Activated naive CD4-positive, alpha-beta T cell treated with anti-CD3 and anti-CD28 coated beads, Interleukin-2, amount 50 U/mL, for 24 hours (primary cell): ENCODE measurements at regions not wholly inside any gene's neighbourhood (a gene's known extent, or its start where the extent isn't known, plus 50 kb on each side); places are given as distances from the start of the nearest gene placed in this dataset.
A peak's percentile ranks its signal among the peaks of the same experiment; 100 is the strongest.

ENCODE experiments used
- H3K27ac Mint-ChIP-seq: one replicate; pipeline ENCODE4 v1.8.0; 2021; ENCODE audit warnings: mild to moderate bottlenecking, mixed read lengths
- H3K27me3 Mint-ChIP-seq: one replicate; pipeline ENCODE4 v1.8.0; 2021; ENCODE audit warnings: mixed read lengths
- H3K36me3 Mint-ChIP-seq: one replicate; pipeline ENCODE4 v1.8.0; 2021; ENCODE audit warnings: mixed read lengths
- H3K4me1 Mint-ChIP-seq: one replicate; pipeline ENCODE4 v1.8.0; 2021; ENCODE audit warnings: mixed read lengths
- H3K4me3 Mint-ChIP-seq: one replicate; pipeline ENCODE4 v1.8.0; 2021; ENCODE audit warnings: mild to moderate bottlenecking, mixed read lengths
- H3K9me3 Mint-ChIP-seq: one replicate; pipeline ENCODE4 v1.8.0; 2021; ENCODE audit warnings: mixed read lengths

- H3K36me3 Mint-ChIP-seq = no peaks in the 10 kb centered on the region
- H3K9me3 Mint-ChIP-seq = no peaks in the 10 kb centered on the region
- H3K4me1 Mint-ChIP-seq = peaks cover 65% of the 10 kb centered on the region
- peak overlapping the region; percentile 24 for H3K27ac Mint-ChIP-seq
- H3K27me3 Mint-ChIP-seq = no peaks in the 10 kb centered on the region
- peak overlapping the region; percentile 43 for H3K4me3 Mint-ChIP-seq
Measured at GRCh38 chr6:14274546-14275492, 157.2 kb downstream of the CD83 start.

DNA sequence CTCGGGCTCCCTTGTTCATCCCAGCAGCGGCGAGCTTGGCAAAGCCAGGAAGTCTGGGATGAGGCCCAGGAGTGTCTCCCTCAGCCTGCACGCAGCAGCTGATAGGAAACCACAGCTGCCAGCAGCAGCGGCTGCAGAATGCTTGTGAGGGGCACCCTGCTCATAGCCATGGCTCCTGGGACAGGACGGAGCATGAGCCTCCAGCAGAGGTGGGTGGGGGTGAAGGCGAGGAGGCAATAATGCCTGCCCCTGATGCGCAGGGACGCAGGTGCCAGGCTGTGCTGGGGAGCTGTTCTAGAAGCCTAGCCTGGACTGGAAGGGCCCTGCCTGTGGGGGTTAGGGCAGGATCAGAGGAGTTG is 157.9 kb downstream of the CD83 start:
- Mint-ChIP-seq H3K27ac (peak overlapping the region; percentile 59), H3K27me3 (no peaks in the 10 kb centered on the region), H3K4me1 (peaks cover 62% of the 10 kb centered on the region), H3K36me3 (no peaks in the 10 kb centered on the region), H3K9me3 (no peaks in the 10 kb centered on the region), H3K4me3 (peak overlapping the region; percentile 2)

DNA sequence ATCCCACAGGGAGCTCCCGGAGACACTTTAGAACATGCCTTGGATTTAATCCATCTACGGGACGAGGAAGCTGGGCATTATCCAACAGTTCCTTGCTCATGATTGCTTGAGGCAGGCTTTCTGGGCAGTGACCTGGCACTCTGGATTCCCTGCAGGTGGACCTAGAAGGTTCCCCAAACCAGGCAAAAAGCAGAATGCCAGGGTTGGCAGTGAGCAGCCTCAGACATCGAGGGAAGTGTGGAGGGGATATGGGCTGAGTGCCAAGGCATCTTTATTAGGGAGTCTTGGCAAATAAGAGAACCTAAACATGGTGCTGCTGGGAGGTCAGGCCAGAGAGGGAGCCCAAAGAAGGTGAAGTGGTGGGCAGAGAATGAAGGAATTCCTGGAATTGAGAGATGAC is 158.5 kb downstream of the CD83 start:
- Mint-ChIP-seq H3K4me3 (peak overlapping the region; percentile 58), H3K4me1 (peaks cover 56% of the 10 kb centered on the region), H3K27ac (peak overlapping the region; percentile 19), H3K27me3 (no peaks in the 10 kb centered on the region), H3K36me3 (no peaks in the 10 kb centered on the region), H3K9me3 (no peaks in the 10 kb centered on the region)

DNA sequence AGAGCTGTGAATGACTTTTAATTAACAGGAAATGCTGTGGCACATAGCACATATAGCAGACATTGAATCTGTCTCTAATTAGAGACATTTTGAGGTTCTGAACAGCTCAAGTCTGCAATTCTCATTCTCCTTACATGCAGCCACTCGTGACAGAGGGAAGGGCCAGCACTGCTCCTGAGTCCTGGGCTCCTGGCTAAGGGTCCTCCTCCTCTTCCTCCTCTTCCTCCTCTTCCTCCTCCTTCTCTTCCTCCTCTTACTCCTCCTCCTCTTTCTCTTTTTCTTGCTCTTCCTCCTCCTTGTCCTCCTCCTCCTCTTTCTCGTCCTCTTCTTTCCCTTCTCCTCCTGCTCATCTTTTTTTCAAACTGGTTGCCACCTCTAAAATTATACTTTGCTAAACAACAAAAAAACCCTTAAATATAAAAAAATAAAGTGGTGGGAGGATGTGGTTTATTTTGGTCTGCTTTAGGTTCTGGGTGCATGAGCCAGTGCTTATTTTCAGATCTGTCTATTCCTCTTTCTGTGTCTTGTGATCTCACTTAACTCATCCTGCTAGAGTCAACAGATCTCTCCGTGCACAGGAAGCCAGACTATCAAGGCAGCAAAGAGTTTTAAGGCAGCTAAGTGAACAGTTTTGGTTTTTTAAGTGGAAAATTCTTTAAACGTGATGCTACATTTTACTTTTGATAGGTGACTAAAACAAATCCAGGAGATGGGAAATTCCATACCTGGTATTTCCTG is 159.3 kb downstream of the CD83 start:
- H3K9me3 Mint-ChIP-seq = no peaks in the 10 kb centered on the region
- no peaks in the 10 kb centered on the region for H3K27me3 Mint-ChIP-seq
- H3K27ac Mint-ChIP-seq = peak overlapping the region; percentile 85
- peaks cover 49% of the 10 kb centered on the region for H3K4me1 Mint-ChIP-seq
- H3K36me3 Mint-ChIP-seq = no peaks in the 10 kb centered on the region
- H3K4me3 Mint-ChIP-seq = peak overlapping the region; percentile 12

GRCh38 chr6:14277405-14277930 is 159.9 kb downstream of the CD83 start:
- Mint-ChIP-seq H3K4me3 (peak overlapping the region; percentile 12), H3K27ac (peak overlapping the region; percentile 31), H3K4me1 (peaks cover 49% of the 10 kb centered on the region), H3K27me3 (no peaks in the 10 kb centered on the region), H3K36me3 (no peaks in the 10 kb centered on the region), H3K9me3 (no peaks in the 10 kb centered on the region)

GRCh38 chr6:14278006-14278405 is 160.4 kb downstream of the CD83 start:
- peak overlapping the region; percentile 31 for H3K27ac Mint-ChIP-seq
- no peaks in the 10 kb centered on the region for H3K9me3 Mint-ChIP-seq
- H3K4me1 Mint-ChIP-seq = peaks cover 49% of the 10 kb centered on the region
- H3K27me3 Mint-ChIP-seq = no peaks in the 10 kb centered on the region
- H3K36me3 Mint-ChIP-seq = no peaks in the 10 kb centered on the region
- peak overlapping the region; percentile 12 for H3K4me3 Mint-ChIP-seq

DNA sequence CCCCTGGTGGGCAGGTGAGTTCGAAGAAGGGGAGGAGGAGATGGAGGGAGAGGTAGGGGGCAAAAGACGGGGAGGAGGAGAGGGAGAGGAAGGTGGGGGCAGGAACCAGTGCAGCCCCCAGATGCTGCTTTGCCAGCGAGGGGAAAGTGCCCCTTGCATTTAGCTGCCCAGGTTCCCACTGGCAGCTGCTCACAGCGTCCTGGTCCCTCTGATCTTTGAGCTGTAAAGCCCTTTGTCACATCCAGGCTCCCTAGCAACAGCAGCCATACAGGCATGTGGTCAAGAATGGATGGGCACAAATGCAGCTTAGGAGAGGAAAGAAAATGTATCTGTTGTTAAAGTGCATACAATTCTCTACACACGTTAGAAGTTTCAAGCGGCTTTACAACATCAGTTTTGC is 160.9 kb downstream of the CD83 start:
- Mint-ChIP-seq H3K27ac (no peak overlapping the region), H3K9me3 (no peaks in the 10 kb centered on the region), H3K27me3 (no peaks in the 10 kb centered on the region), H3K36me3 (no peaks in the 10 kb centered on the region), H3K4me1 (peaks cover 49% of the 10 kb centered on the region), H3K4me3 (no peak overlapping the region)

DNA sequence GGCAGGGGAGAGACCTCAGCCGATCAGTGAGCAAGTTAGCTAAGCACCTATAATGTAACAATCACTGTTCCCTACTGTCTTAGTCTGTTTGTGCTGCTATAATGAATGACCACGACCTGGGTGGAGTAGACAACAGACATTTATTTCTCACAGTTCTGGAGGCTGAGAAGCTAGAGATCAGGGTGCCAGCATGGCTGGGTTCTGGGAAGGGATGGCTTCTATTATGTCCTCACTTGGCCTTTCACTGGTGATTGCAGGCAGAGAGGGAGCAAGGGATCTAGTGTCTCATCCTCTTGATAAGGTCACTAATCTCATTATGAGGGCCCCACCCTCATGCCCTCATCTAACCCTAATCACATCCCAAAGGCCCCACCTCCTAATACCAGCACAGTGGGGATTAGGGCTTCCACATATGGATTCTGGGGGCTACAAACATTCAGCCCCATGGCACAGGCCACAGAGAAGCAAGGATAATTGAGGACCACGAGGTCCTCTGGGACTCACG is 162.5 kb downstream of the CD83 start:
- H3K9me3 Mint-ChIP-seq = no peaks in the 10 kb centered on the region
- no peak overlapping the region for H3K27ac Mint-ChIP-seq
- H3K27me3 Mint-ChIP-seq = no peaks in the 10 kb centered on the region
- no peak overlapping the region for H3K4me3 Mint-ChIP-seq
- peaks cover 46% of the 10 kb centered on the region for H3K4me1 Mint-ChIP-seq
- peaks cover 1% of the 10 kb centered on the region for H3K36me3 Mint-ChIP-seq

GRCh38 chr6:14280766-14281293 is 163.3 kb downstream of the CD83 start:
- Mint-ChIP-seq H3K27ac (no peak overlapping the region), H3K4me1 (peaks cover 38% of the 10 kb centered on the region), H3K36me3 (peaks cover 1% of the 10 kb centered on the region), H3K9me3 (no peaks in the 10 kb centered on the region), H3K27me3 (no peaks in the 10 kb centered on the region), H3K4me3 (no peak overlapping the region)

DNA sequence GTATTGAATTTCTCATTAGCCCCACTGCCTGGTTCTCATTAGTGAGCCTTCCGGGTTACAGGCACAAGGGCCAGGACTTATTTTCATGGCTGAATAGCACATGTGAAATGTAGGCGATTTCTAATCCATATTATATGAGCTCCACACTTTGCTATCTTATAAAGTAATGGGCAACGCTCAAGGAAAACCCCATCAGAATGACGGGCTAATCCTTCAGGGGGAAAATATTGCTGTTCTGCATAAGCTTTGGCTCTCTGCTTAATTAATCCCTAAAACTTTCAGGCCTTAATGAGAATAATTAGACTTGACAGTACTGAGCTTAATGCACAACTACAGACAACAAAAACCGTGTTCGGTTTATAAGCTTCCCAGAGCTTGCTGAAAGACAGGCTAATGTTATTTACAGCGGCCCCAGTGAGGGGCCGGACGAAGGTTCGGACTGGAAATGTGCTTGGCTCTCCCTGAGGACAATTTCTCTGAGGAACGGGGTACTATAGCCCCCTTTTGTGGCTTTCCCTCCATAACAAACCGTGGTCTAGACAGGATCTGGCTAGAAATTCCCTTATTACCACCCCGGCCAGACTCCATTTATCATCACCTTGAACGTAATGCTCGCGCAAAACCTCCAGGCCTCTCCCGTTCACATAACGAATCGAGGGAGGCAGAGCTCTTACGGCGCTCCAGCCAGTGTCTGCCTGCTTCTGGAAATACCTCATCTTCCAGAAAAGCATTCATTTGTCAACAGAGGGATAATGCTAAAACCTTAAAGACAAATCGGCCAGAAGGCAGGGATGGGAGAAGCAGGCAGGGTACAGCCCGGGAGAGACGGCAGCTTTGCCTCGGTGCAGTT is 164.5 kb downstream of the CD83 start:
- no peak overlapping the region for H3K4me3 Mint-ChIP-seq
- no peaks in the 10 kb centered on the region for H3K27me3 Mint-ChIP-seq
- no peaks in the 10 kb centered on the region for H3K9me3 Mint-ChIP-seq
- H3K4me1 Mint-ChIP-seq = peaks cover 26% of the 10 kb centered on the region
- peaks cover 1% of the 10 kb centered on the region for H3K36me3 Mint-ChIP-seq
- no peak overlapping the region for H3K27ac Mint-ChIP-seq

- Mint-ChIP-seq H3K36me3 (peaks cover 1% of the 10 kb centered on the region), H3K4me1 (peaks cover 17% of the 10 kb centered on the region), H3K4me3 (no peak overlapping the region), H3K27me3 (no peaks in the 10 kb centered on the region), H3K9me3 (no peaks in the 10 kb centered on the region), H3K27ac (no peak overlapping the region)
Measured at GRCh38 chr6:14282854-14283505, 165.4 kb downstream of the CD83 start.

GRCh38 chr6:14283600-14284235 is 166.1 kb downstream of the CD83 start:
- H3K4me3 Mint-ChIP-seq = no peak overlapping the region
- no peaks in the 10 kb centered on the region for H3K27me3 Mint-ChIP-seq
- no peaks in the 10 kb centered on the region for H3K9me3 Mint-ChIP-seq
- H3K36me3 Mint-ChIP-seq = peaks cover 1% of the 10 kb centered on the region
- peaks cover 13% of the 10 kb centered on the region for H3K4me1 Mint-ChIP-seq
- H3K27ac Mint-ChIP-seq = peak overlapping the region; percentile 36

DNA sequence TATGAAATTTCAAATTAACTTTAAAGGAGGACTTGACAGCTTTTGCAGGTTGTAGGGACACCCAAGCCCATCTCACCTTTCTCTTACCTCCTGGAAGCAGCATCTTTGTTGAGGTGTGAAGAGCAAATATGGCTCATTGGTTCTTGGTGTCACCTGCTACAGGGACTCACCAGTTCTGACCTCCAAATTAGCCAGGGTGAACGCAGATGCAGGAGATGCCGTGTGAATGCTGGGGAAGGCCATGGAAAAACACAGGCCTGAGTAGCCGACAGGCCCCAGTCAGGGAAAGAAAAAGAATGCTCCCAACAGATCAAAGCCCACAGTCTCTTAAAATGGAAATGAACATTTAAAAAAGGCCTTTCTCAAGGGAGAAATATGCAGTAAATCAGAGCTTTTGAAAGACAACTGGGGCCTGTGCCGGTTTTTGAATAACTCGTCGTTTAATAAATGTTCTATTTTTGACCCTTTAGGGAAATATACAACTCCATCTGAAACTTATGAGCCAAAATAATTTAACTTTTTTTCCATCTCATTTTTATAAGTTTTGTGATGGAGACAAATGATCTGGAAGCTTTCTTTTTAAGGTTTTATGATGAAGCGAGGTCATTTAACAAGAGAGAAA is 167.5 kb downstream of the CD83 start:
- Mint-ChIP-seq H3K4me3 (no peak overlapping the region), H3K27me3 (no peaks in the 10 kb centered on the region), H3K9me3 (no peaks in the 10 kb centered on the region), H3K36me3 (peaks cover 1% of the 10 kb centered on the region), H3K27ac (no peak overlapping the region), H3K4me1 (peaks cover 14% of the 10 kb centered on the region)

DNA sequence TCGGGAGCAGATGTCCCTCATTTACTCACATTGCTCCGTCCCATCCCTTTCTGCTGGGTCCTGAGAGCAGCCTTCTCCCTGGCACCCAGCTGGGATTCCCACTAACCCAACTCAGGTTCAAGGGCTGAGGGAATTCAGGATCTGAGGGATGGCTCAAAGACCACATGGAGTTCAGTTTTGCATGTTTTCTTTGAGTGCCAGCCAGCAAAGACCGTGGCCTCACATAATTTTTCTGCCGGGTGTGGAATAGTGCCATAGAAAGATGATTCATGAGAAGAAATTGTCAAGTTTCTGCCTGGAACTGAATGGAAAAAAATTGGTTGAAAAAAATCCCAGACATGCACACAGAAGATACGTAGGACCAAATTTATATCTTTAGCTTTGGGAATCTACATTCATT is 168.6 kb downstream of the CD83 start:
- no peak overlapping the region for H3K4me3 Mint-ChIP-seq
- H3K9me3 Mint-ChIP-seq = no peaks in the 10 kb centered on the region
- no peak overlapping the region for H3K27ac Mint-ChIP-seq
- H3K4me1 Mint-ChIP-seq = peaks cover 21% of the 10 kb centered on the region
- H3K36me3 Mint-ChIP-seq = peaks cover 1% of the 10 kb centered on the region
- H3K27me3 Mint-ChIP-seq = no peaks in the 10 kb centered on the region
